ENCODE measurements at regions not wholly inside any gene's neighbourhood (a gene's known extent, or its start where the extent isn't known, plus 50 kb on each side); places are given as distances from the start of the nearest gene placed in this dataset.

GRCh38 chr17:65403626-65404025 is 157.8 kb downstream of the AXIN2 start:
- DNase-seq, result no peak

GRCh38 chr17:65402513-65403496 is 158.6 kb downstream of the AXIN2 start:
- no peak for DNase-seq

- DNase-seq, result no peak
Measured at GRCh38 chr17:65401561-65401960, 159.9 kb downstream of the AXIN2 start.

- no peak for DNase-seq
Measured at GRCh38 chr17:65400701-65401100, 160.7 kb downstream of the AXIN2 start.

- DNase-seq, result no peak
Measured at GRCh38 chr17:65398040-65398787, 163.2 kb downstream of the AXIN2 start.

- DNase-seq, result no peak
Measured at GRCh38 chr17:65395924-65396323, 165.5 kb downstream of the AXIN2 start.

- DNase-seq, result no peak
Measured at GRCh38 chr17:65394811-65395472, 166.5 kb downstream of the AXIN2 start.

GRCh38 chr17:65393514-65393913 is 167.9 kb downstream of the AXIN2 start:
- DNase-seq, result no peak

GRCh38 chr17:65389949-65390348 is 171.5 kb downstream of the AXIN2 start:
- DNase-seq, result no peak

GRCh38 chr17:65389426-65389825 is 172.0 kb downstream of the AXIN2 start:
- no peak for DNase-seq

- DNase-seq, result no peak
Measured at GRCh38 chr17:65388911-65389310, 172.5 kb downstream of the AXIN2 start.

- no peak for DNase-seq
Measured at GRCh38 chr17:65387322-65387721, 174.1 kb downstream of the AXIN2 start.

- no peak for DNase-seq
Measured at GRCh38 chr17:65385726-65386125, 175.7 kb downstream of the AXIN2 start.

GRCh38 chr17:65385071-65385470 is 176.4 kb downstream of the AXIN2 start:
- DNase-seq, result no peak

GRCh38 chr17:65381152-65381551 is 180.3 kb downstream of the AXIN2 start:
- no peak for DNase-seq

GRCh38 chr17:65374966-65375365 is 186.5 kb downstream of the AXIN2 start:
- no peak for DNase-seq

- DNase-seq, result no peak
Measured at GRCh38 chr17:65371702-65372101, 189.7 kb downstream of the AXIN2 start.

GRCh38 chr17:65370669-65371131 is 190.7 kb downstream of the AXIN2 start:
- DNase-seq, result no peak

- no peak for DNase-seq
Measured at GRCh38 chr17:65368341-65368740, 193.1 kb downstream of the AXIN2 start.

- DNase-seq, result no peak
Measured at GRCh38 chr17:65366102-65366844, 195.2 kb downstream of the AXIN2 start.

- DNase-seq, result no peak
Measured at GRCh38 chr17:65365169-65365568, 196.3 kb downstream of the AXIN2 start.

GRCh38 chr17:65364438-65364837 is 197.0 kb downstream of the AXIN2 start:
- no peak for DNase-seq

GRCh38 chr17:65362826-65363225 is 198.6 kb downstream of the AXIN2 start:
- DNase-seq, result no peak

Data from SW 1271 (cell line).